ENCODE measurements at regions not wholly inside any gene's neighbourhood (a gene's known extent, or its start where the extent isn't known, plus 50 kb on each side); places are given as distances from the start of the nearest gene placed in this dataset.

DNA sequence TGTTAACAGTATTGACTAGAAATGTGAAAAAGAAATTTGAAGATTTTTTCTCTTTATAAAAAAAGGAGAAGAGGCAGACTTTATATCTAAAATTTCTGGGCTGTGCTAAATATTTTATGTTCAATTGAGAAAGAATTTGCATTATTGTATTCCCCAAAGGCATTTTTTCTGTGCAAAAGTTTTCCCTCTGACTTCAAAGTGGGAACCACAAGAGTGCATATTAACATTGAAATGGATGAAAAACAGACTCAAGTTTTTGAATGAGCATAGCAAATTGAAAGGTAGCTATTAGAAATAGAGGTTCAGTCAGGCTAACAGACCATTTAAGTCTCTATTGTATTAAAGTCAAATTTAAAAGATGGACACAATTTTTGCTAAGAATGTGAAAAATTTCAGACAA is 95.2 kb downstream of the RASSF9 start:
- Histone ChIP-seq H2BK15ac (ENCODE audit: low read length) (no peak overlapping the region), H2BK120ac (replicated peaks; ENCODE audit: low read depth, low read length) (no peak overlapping the region), H3K79me1 (ENCODE audit: low read depth, low read length) (no peaks in the 10 kb centered on the region), H3K27me3 (replicated peaks in 1 of 4; ENCODE audit: control insufficient read depth in 3 of 4, extremely low read depth in 1 of 4, insufficient read depth in 3 of 4, low read length in 3 of 4) (no peaks in the 10 kb centered on the region), H3K23me2 (ENCODE audit: low read depth, low read length) (no peaks in the 10 kb centered on the region), H4K5ac (ENCODE audit: insufficient read length, low read depth, low read length) (no peak overlapping the region), H3K9ac (replicated peaks in 1 of 4; ENCODE audit: extremely low read depth in 1 of 4, low read depth in 3 of 4, low read length in 3 of 4) (no peak overlapping the region), H3K9me3 (ENCODE audit: insufficient read depth in 2 of 2, low read depth in 1 of 2, low read length in 1 of 2) (no peaks in the 10 kb centered on the region), H3K4me2 (ENCODE audit: insufficient read depth in 1 of 2, low read depth in 2 of 2, low read length in 2 of 2) (no peak overlapping the region), H3K18ac (ENCODE audit: extremely low read depth, low read length) (no peak overlapping the region), H4K20me1 (replicated peaks in 1 of 2; ENCODE audit: control insufficient read depth in 1 of 2, insufficient read depth in 2 of 2, low read length in 2 of 2) (no peaks in the 10 kb centered on the region), H3K14ac (ENCODE audit: insufficient read length) (no peak overlapping the region), H2AFZ (ENCODE audit: low read length) (no peak overlapping the region), H3K79me2 (ENCODE audit: control insufficient read depth in 1 of 2, insufficient read depth in 2 of 2, low read length in 2 of 2) (no peaks in the 10 kb centered on the region), H3K4me1 (replicated peaks in 1 of 4; ENCODE audit: control insufficient read depth in 3 of 4, insufficient read depth in 4 of 4, low read length in 3 of 4) (no peaks in the 10 kb centered on the region), H2BK20ac (ENCODE audit: low read length) (no peak overlapping the region), H3K23ac (ENCODE audit: insufficient read length) (no peak overlapping the region), H3K27ac (ENCODE audit: low read depth, low read length) (no peak overlapping the region), H3K4ac (replicated peaks; ENCODE audit: insufficient read length, low read depth, low read length) (no peak overlapping the region), H2BK5ac (ENCODE audit: low read depth, low read length) (no peak overlapping the region), H2BK12ac (ENCODE audit: low read depth, low read length) (no peak overlapping the region), H2AK5ac (ENCODE audit: low read depth, low read length) (no peak overlapping the region), H3K56ac (replicated peaks; ENCODE audit: insufficient read length, low read depth, low read length) (no peak overlapping the region), H3K36me3 (ENCODE audit: control insufficient read depth in 2 of 4, insufficient read depth in 4 of 4, low read length in 3 of 4) (no peaks in the 10 kb centered on the region), H3K4me3 (ENCODE audit: extremely low read depth in 1 of 4, insufficient read depth in 2 of 4, low read depth in 3 of 4, low read length in 4 of 4) (no peak overlapping the region), H4K8ac (ENCODE audit: extremely low read depth, insufficient read depth, low read length) (no peak overlapping the region), H4K91ac (replicated peaks; ENCODE audit: insufficient read length, low read length) (no peak overlapping the region)
- DNase-seq (ENCODE audit: low read depth in 1 of 2, low spot score in 2 of 2) (no peak), FAIRE-seq (no peak)
- ChIA-PET POLR2A (ENCODE audit: partially characterized antibody) (no interaction called here), CTCF (ENCODE audit: partially characterized antibody) (interaction anchor here (0.7 to 1.2 kb wide), 2 partner anchors 126 to 130 kb away, joined by 3 to 4 read pairs; no protein-coding TSS in a partner anchor)
- no peak for TF ChIP-seq SUZ12 (IDR thresholded peaks at IDR 0.05; ENCODE audit: low read length)
- TF ChIP-seq TEAD4 (IDR thresholded peaks at IDR 0.05; ENCODE audit: low read depth, low read length): no peak
- no peak for TF ChIP-seq BACH1 (IDR thresholded peaks at IDR 0.05; ENCODE audit: low read length)
- TF ChIP-seq CHD1 (IDR thresholded peaks at IDR 0.05; ENCODE audit: low read depth, low read length): no peak
- no peak for TF ChIP-seq POU5F1 (IDR thresholded peaks at IDR 0.05; ENCODE audit: low read depth, low read length)
- TF ChIP-seq ASH2L (IDR thresholded peaks at IDR 0.05; ENCODE audit: low read length): no peak
- TF ChIP-seq, protein P1, sequence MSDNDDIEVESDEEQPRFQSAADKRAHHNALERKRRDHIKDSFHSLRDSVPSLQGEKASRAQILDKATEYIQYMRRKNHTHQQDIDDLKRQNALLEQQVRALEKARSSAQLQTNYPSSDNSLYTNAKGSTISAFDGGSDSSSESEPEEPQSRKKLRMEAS (IDR thresholded peaks at IDR 0.05): no peak
- no peak for TF ChIP-seq GTF2F1 (IDR thresholded peaks at IDR 0.05; ENCODE audit: borderline replicate concordance, low read depth, low read length)
- TF ChIP-seq CBX8 (IDR thresholded peaks at IDR 0.05; ENCODE audit: borderline replicate concordance, low read depth, low read length): no peak
- TF ChIP-seq SIRT6 (IDR thresholded peaks at IDR 0.05; ENCODE audit: low read length): no peak
- no peak for TF ChIP-seq RNF2 (IDR thresholded peaks at IDR 0.05; ENCODE audit: borderline replicate concordance, low read depth, low read length, missing control alignments, poor library complexity, severe bottlenecking)
- no peak for TF ChIP-seq POLR2A (IDR thresholded peaks at IDR 0.05; ENCODE audit: control extremely low read depth in 1 of 2, low read depth in 2 of 2, low read length in 2 of 2)
- no peak for TF ChIP-seq FOSL1 (IDR thresholded peaks at IDR 0.05; ENCODE audit: insufficient read depth, low read depth, low read length)
- TF ChIP-seq CREB1 (IDR thresholded peaks at IDR 0.05): no peak
- TF ChIP-seq ZNF274 (IDR thresholded peaks at IDR 0.05; ENCODE audit: borderline replicate concordance, extremely low read depth, low read length): no peak
